Calu3 (cell line): ENCODE measurements at regions not wholly inside any gene's neighbourhood (a gene's known extent, or its start where the extent isn't known, plus 50 kb on each side); places are given as distances from the start of the nearest gene placed in this dataset.

ENCODE experiments used
- BruUV-seq: library from RNA; stranded (reverse); fragments of 400-500 nt; replicated peaks from 2 replicates; lab custom pipeline; 2021; lab: Mats Ljungman, UMichigan
- CTCF ChIA-PET: fragments of 300-600 bp; sonication (Branson Sonifier 250); formaldehyde crosslinking; loops from one replicate; lab custom pipeline; 2022; ENCODE audit warnings: antibody characterized with exemption; lab: Charles Lee
- DNase-seq: peaks from one replicate; pipeline ENCODE4 v3.0.0; 2022
- H3K27ac Mint-ChIP-seq: one replicate; pipeline ENCODE4 v1.8.0; 2022; ENCODE audit warnings: mixed read lengths; ENCODE audit not compliant: unreplicated experiment
- H3K27me3 Mint-ChIP-seq: one replicate; pipeline ENCODE4 v1.8.0; 2022; ENCODE audit warnings: mixed read lengths; ENCODE audit not compliant: unreplicated experiment
- H3K36me3 Mint-ChIP-seq: one replicate; pipeline ENCODE4 v1.8.0; 2022; ENCODE audit warnings: mild to moderate bottlenecking, moderate library complexity, mixed read lengths; ENCODE audit not compliant: insufficient read depth, unreplicated experiment
- H3K4me1 Mint-ChIP-seq: one replicate; pipeline ENCODE4 v1.8.0; 2022; ENCODE audit warnings: mild to moderate bottlenecking, low read depth, mixed read lengths; ENCODE audit not compliant: unreplicated experiment
- H3K4me3 Mint-ChIP-seq: one replicate; pipeline ENCODE4 v1.8.0; 2022; ENCODE audit warnings: mild to moderate bottlenecking, low read depth, moderate library complexity, mixed read lengths; ENCODE audit not compliant: unreplicated experiment
- H3K9me3 Mint-ChIP-seq: one replicate; pipeline ENCODE4 v1.8.0; 2022; ENCODE audit warnings: low read depth, mixed read lengths; ENCODE audit not compliant: unreplicated experiment
- intact Hi-C: fragments of 100-400 bp; cut with micrococcal nuclease; formaldehyde crosslinking; loops from one replicate; pipeline ENCODE4 v1.10.0; 2022; ENCODE audit not compliant: unreplicated experiment
- TF ChIP-seq, protein P1 (sequence below): fragments of 200-600 bp; IDR thresholded peaks from one replicate; pipeline ENCODE4 v1.8.0; 2022; ENCODE audit warnings: antibody characterized with exemption; ENCODE audit not compliant: unreplicated experiment

DNA sequence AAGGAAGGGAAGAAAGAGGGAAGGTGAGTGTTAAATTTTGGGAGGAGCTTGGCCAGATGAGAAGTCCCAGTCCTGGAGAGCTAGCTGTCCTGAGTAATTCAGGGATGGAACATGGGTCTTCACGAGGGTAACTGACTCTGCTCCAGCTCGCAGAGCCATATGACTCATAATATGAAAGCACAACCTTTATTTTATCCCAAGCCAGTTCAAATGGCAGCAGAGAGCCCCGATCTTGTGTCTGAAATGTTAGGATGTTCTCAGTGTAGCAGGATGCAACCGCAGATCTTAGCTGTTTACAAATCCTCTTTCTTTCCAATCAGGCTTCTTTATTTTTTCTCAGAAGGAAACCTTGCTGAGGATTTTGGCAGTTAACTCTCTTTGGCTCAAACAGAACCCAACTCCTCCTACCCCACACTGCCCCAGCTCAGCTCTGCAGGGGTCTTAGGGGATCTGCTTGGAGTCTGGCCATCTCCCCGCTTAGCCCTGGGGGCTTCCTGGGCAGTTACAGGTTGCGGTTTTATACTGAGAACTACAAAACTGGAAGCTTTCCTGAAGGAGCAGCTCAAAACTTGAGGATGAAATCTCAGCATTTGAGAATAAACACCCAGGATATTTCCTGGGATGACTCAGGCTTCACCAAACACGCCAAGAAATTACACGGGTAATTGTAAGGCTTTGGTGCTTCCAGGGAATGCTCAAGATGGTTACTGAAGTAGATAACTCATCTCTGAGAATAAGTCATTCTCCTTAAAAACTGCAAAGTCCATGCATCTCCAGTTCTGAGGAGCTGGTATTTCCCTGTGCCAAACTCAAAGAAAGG lies 92.5 kb downstream of the VCPKMT start:
- peaks cover under 1% of the 10 kb centered on the region for H3K36me3 Mint-ChIP-seq
- no TSS peak for BruUV-seq
- peaks cover 3% of the 10 kb centered on the region for H3K9me3 Mint-ChIP-seq
- intact Hi-C loops: no loop called here
- CTCF ChIA-PET: interaction anchor here (1.2 kb wide), 1 partner anchor 17 kb away, joined by 3 read pairs; no protein-coding TSS in a partner anchor
- DNase-seq: no peak
- H3K4me1 Mint-ChIP-seq: peaks cover 17% of the 10 kb centered on the region
- TF ChIP-seq, protein P1, sequence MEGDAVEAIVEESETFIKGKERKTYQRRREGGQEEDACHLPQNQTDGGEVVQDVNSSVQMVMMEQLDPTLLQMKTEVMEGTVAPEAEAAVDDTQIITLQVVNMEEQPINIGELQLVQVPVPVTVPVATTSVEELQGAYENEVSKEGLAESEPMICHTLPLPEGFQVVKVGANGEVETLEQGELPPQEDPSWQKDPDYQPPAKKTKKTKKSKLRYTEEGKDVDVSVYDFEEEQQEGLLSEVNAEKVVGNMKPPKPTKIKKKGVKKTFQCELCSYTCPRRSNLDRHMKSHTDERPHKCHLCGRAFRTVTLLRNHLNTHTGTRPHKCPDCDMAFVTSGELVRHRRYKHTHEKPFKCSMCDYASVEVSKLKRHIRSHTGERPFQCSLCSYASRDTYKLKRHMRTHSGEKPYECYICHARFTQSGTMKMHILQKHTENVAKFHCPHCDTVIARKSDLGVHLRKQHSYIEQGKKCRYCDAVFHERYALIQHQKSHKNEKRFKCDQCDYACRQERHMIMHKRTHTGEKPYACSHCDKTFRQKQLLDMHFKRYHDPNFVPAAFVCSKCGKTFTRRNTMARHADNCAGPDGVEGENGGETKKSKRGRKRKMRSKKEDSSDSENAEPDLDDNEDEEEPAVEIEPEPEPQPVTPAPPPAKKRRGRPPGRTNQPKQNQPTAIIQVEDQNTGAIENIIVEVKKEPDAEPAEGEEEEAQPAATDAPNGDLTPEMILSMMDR: no peak
- H3K27me3 Mint-ChIP-seq: no peaks in the 10 kb centered on the region
- H3K4me3 Mint-ChIP-seq: no peak overlapping the region
- no peak overlapping the region for H3K27ac Mint-ChIP-seq

DNA sequence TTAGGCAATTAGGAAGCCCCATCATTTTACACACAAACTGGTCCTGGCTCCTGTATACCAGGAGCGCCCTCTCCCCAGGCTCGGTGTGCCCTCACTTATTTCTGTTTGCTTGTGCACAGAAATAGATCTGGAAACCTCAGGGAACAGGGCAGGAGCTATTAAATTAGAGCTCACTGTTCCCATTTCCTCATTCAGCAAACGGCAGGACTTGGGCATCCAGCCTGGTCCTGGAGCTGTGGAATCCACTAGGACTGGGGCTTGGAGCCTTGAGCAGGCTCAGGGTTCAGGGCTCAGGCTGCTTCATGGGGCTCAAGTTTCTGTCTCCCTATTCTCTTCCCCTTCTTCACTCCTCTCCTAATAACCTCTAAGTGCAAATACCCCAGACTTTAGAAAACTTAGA lies 91.3 kb downstream of the VCPKMT start:
- TF ChIP-seq, protein P1: no peak
- Mint-ChIP-seq H3K4me3 (no peak overlapping the region), H3K36me3 (no peaks in the 10 kb centered on the region), H3K4me1 (peaks cover 5% of the 10 kb centered on the region), H3K9me3 (peaks cover 3% of the 10 kb centered on the region), H3K27ac (no peak overlapping the region), H3K27me3 (no peaks in the 10 kb centered on the region)
- no peak for DNase-seq
- CTCF ChIA-PET: interaction anchor here (1.2 kb wide), 1 partner anchor 15 kb away, joined by 3 read pairs; no protein-coding TSS in a partner anchor
- intact Hi-C loops: no loop called here
- no TSS peak for BruUV-seq

DNA sequence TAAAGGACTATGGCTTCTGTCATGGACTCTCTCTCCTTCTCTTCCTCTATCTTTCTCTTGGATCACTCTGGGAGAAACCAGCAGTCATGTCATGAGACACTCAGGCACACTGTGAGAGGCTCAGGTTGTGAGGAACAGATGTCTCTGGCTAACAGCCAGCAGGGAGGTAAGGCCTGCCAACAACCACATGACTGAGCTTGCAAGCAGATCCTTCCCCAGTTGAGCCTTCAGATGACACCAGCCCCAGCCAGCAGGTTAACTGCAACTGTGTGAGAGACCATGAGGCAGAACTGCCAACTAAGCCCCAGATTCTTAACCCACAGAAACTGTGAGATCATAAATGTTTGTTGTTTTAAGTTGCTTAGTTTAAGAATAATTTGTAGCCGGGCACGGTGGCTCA lies 90.6 kb downstream of the VCPKMT start:
- DNase-seq: no peak
- no peak overlapping the region for H3K4me3 Mint-ChIP-seq
- TF ChIP-seq, protein P1: no peak
- H3K4me1 Mint-ChIP-seq: no peaks in the 10 kb centered on the region
- CTCF ChIA-PET: no interaction called here
- BruUV-seq: no TSS peak
- H3K9me3 Mint-ChIP-seq: peaks cover 3% of the 10 kb centered on the region
- H3K27ac Mint-ChIP-seq: no peak overlapping the region
- intact Hi-C loops: no loop called here
- H3K36me3 Mint-ChIP-seq: no peaks in the 10 kb centered on the region
- no peaks in the 10 kb centered on the region for H3K27me3 Mint-ChIP-seq

DNA sequence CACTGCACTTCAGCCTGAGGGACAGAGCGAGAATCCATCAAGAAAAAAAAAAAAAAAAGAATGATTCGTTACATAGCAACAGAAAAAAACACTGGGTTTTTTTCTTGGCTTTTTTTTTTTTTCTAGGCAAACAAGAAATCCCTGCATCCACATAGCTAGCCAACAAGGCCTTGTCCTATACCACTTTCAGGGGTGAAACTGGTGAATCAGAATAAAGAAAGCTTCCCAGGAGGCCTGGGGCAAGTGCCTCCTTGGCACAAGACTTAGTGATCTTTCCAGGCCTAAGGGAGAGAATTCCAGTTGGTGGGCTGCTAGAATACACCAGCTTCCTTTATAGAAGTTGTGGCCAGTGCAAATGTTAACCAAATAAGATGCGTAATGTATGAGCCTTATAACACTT lies 90.0 kb downstream of the VCPKMT start:
- TF ChIP-seq, protein P1: no peak
- no TSS peak for BruUV-seq
- DNase-seq: no peak
- Mint-ChIP-seq H3K27ac (no peak overlapping the region), H3K27me3 (no peaks in the 10 kb centered on the region), H3K4me3 (no peak overlapping the region), H3K9me3 (peaks cover 3% of the 10 kb centered on the region), H3K4me1 (no peaks in the 10 kb centered on the region), H3K36me3 (no peaks in the 10 kb centered on the region)
- CTCF ChIA-PET: interaction anchor here (0.8 kb wide), 1 partner anchor 14 kb away, joined by 3 read pairs; no protein-coding TSS in a partner anchor
- intact Hi-C loops: no loop called here
